ENCODE measurements at regions not wholly inside any gene's neighbourhood (a gene's known extent, or its start where the extent isn't known, plus 50 kb on each side); places are given as distances from the start of the nearest gene placed in this dataset.

DNA sequence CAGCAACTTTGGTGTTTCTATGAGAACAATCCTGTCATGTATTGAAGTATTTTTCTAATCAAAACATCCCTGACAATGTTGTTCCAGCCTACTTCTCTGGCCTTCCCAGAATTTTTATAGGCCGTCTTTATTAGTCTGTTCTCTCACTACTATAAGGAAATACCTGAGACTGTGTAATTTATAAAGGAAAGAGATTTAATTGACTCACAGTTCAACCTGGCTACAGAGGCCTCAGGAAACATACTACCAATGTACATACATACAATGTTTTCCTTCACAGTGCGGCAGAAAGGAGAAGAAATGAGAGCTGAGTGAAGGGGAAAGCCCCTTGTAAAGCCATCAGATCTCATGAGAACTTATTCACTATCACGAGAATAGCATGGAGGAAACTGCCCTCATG is 484.7 kb upstream of the PODXL start (continued):
- no peak for TF ChIP-seq FOSL2 (IDR thresholded peaks at IDR 0.05)
- TF ChIP-seq FOSL2 (CRISPR knock-in tag; IDR thresholded peaks at IDR 0.05), result no peak
- no peak for TF ChIP-seq EP300 (IDR thresholded peaks at IDR 0.05)
- no peak for TF ChIP-seq HOXB5 (CRISPR knock-in tag; IDR thresholded peaks at IDR 0.05)

DNA sequence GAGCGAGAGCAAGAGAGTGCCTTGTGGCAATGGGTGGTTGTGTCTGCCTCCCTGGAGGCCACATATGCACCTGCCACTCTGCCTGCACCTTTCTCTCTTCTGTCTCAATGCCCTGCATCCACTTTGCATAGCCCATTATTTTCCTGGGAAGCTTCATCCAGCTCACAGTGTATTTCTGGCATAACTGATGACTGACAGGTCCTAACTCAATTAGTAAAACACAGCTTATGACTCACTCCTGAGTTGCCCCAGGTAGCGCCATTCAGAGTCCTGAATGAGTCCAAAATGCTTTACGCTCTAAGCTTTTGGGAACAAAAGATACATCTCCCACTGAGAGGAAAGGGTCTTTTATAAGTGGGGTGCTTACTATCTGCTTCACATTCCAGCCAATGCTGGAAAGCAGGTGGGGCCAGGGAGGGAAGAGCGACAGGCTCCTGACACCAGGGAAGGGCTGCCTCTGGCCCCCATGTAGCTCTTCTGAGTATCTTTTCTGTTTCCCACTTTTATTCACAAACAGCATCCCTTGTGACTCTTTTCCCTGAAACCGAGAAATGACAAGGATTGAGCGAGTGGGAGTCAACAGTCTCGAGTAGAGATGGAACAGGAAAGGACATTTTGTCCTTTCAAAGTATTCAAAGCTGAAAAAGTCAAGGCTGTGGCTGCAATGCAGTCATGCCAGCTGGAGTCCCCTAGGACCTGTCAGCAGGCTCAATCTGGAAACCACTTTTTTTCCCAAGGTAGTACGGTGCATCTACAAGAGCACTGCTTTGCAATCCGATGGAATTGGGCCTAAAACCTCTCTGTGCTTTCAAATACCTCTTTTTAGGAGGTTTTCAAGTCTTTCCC is 479.3 kb upstream of the PODXL start:
- H3K9me3 ChIP-seq, result no peaks in the 10 kb centered on the region
- FAIRE-seq, result no peak
- peaks cover 3% of the 10 kb centered on the region; the same call in 2 of the 3 replicates for H3K4me1 ChIP-seq
- POLR2A ChIA-PET, result no interaction called here
- no peak overlapping the region for H3K4me2 ChIP-seq
- CTCF ChIA-PET, result interaction anchor here (1.2 kb wide), 1 partner anchor 14 kb away, joined by 4 read pairs; no protein-coding TSS in a partner anchor
- TF ChIP-seq, protein P1, sequence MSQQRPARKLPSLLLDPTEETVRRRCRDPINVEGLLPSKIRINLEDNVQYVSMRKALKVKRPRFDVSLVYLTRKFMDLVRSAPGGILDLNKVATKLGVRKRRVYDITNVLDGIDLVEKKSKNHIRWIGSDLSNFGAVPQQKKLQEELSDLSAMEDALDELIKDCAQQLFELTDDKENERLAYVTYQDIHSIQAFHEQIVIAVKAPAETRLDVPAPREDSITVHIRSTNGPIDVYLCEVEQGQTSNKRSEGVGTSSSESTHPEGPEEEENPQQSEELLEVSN (IDR thresholded peaks at IDR 0.05; ENCODE audit: borderline replicate concordance, low read depth), result no peak
- no peak for TF ChIP-seq GATA3 (IDR thresholded peaks at IDR 0.05; ENCODE audit: borderline replicate concordance)
- TF ChIP-seq EP300 (IDR thresholded peaks at IDR 0.05), result no peak
- TF ChIP-seq SMC3 (IDR thresholded peaks at IDR 0.05), result no peak
- no peak for TF ChIP-seq TFCP2L1 (CRISPR knock-in tag; IDR thresholded peaks at IDR 0.05)
- no peak for TF ChIP-seq HEYL (CRISPR knock-in tag; IDR thresholded peaks at IDR 0.05)
- no peak for TF ChIP-seq FOSB (CRISPR knock-in tag; IDR thresholded peaks at IDR 0.05)
- TF ChIP-seq CEBPB (IDR thresholded peaks at IDR 0.05), result no peak
- TF ChIP-seq, protein P2, sequence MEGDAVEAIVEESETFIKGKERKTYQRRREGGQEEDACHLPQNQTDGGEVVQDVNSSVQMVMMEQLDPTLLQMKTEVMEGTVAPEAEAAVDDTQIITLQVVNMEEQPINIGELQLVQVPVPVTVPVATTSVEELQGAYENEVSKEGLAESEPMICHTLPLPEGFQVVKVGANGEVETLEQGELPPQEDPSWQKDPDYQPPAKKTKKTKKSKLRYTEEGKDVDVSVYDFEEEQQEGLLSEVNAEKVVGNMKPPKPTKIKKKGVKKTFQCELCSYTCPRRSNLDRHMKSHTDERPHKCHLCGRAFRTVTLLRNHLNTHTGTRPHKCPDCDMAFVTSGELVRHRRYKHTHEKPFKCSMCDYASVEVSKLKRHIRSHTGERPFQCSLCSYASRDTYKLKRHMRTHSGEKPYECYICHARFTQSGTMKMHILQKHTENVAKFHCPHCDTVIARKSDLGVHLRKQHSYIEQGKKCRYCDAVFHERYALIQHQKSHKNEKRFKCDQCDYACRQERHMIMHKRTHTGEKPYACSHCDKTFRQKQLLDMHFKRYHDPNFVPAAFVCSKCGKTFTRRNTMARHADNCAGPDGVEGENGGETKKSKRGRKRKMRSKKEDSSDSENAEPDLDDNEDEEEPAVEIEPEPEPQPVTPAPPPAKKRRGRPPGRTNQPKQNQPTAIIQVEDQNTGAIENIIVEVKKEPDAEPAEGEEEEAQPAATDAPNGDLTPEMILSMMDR (IDR thresholded peaks at IDR 0.05), result no peak
- DNase-seq (ENCODE audit: low read depth in 1 of 2, low spot score in 1 of 2), result no peak
- no peak overlapping the region for H3K4me3 ChIP-seq
- 64% methylated on average over 9 of the region's 9 CpGs for WGBS (ENCODE audit: missing lambda C conversion rate)
- ATAC-seq, result no peak; a peak in 1 of 6 replicates
- no peak overlapping the region for H3K27ac ChIP-seq

DNA sequence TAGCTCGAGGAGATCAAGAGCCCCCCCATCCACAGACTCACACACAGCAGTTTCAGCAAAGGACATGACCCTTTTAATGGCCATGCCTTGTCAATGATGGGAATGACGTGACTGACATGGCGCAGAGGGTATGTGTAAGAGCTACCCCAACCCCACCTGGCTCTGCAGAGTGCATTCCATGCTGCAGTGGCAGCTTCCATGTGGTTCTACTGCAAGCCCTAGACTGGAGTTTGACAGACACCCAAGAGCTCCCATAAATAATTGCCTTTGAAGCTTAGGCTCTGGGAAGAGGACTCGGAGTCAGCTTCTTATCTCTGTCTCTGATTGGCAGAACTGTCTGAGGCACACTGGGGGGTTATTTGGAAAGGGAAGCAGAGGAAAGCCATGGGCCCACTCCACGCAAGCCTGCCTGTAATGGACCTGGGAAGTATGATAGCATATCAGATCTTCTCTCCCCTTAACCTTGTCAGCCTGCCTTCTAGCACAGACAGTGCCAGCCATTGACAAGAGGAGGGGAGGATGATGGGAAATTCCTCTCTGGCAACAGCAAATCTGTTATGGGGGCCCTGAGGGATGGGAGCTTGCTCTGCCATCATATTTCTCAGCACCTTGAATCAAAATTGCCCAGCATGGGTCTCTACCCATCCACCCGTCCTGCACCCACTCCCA is 478.5 kb upstream of the PODXL start:
- H3K4me3 ChIP-seq, result no peak overlapping the region
- DNase-seq (ENCODE audit: low read depth in 1 of 2, low spot score in 1 of 2) (no peak), FAIRE-seq (no peak), ATAC-seq (no peak)
- H3K27ac ChIP-seq, result no peak overlapping the region
- peaks cover 11% of the 10 kb centered on the region for H3K4me1 ChIP-seq
- 65% methylated on average over 6 of the region's 6 CpGs for WGBS (ENCODE audit: missing lambda C conversion rate)
- POLR2A ChIA-PET, result no interaction called here
- CTCF ChIA-PET, result interaction anchor here (1.2 to 1.5 kb wide), 2 partner anchors 11 to 14 kb away, joined by 3 to 4 read pairs; no protein-coding TSS in a partner anchor
- no peak overlapping the region for H3K4me2 ChIP-seq
- no peaks in the 10 kb centered on the region for H3K9me3 ChIP-seq
- TF ChIP-seq, protein P3, sequence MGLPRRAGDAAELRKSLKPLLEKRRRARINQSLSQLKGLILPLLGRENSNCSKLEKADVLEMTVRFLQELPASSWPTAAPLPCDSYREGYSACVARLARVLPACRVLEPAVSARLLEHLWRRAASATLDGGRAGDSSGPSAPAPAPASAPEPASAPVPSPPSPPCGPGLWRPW (IDR thresholded peaks at IDR 0.05), result no peak
- TF ChIP-seq NFE2L2 (conservative IDR thresholded peaks at IDR 0.05; ENCODE audit: low read length) (no peak), CBX2 (IDR thresholded peaks at IDR 0.05; ENCODE audit: borderline replicate concordance, low read depth) (no peak), HOXB13 (CRISPR knock-in tag; IDR thresholded peaks at IDR 0.05; ENCODE audit: low read depth) (no peak), FOSL2 (IDR thresholded peaks at IDR 0.05) (no peak), FOSL2 (CRISPR knock-in tag; IDR thresholded peaks at IDR 0.05) (no peak), CEBPB (IDR thresholded peaks at IDR 0.05) (no peak), NPAS2 (CRISPR knock-in tag; IDR thresholded peaks at IDR 0.05; ENCODE audit: borderline replicate concordance) (no peak), RFX5 (IDR thresholded peaks at IDR 0.05) (no peak), ZNF302 (CRISPR knock-in tag; IDR thresholded peaks at IDR 0.05) (no peak), MAFK (IDR thresholded peaks at IDR 0.05; ENCODE audit: partially characterized antibody) (no peak), ESRRA (IDR thresholded peaks at IDR 0.05; ENCODE audit: borderline replicate concordance, low read length) (no peak), FOSB (CRISPR knock-in tag; IDR thresholded peaks at IDR 0.05) (no peak)
- TF ChIP-seq, protein P4, sequence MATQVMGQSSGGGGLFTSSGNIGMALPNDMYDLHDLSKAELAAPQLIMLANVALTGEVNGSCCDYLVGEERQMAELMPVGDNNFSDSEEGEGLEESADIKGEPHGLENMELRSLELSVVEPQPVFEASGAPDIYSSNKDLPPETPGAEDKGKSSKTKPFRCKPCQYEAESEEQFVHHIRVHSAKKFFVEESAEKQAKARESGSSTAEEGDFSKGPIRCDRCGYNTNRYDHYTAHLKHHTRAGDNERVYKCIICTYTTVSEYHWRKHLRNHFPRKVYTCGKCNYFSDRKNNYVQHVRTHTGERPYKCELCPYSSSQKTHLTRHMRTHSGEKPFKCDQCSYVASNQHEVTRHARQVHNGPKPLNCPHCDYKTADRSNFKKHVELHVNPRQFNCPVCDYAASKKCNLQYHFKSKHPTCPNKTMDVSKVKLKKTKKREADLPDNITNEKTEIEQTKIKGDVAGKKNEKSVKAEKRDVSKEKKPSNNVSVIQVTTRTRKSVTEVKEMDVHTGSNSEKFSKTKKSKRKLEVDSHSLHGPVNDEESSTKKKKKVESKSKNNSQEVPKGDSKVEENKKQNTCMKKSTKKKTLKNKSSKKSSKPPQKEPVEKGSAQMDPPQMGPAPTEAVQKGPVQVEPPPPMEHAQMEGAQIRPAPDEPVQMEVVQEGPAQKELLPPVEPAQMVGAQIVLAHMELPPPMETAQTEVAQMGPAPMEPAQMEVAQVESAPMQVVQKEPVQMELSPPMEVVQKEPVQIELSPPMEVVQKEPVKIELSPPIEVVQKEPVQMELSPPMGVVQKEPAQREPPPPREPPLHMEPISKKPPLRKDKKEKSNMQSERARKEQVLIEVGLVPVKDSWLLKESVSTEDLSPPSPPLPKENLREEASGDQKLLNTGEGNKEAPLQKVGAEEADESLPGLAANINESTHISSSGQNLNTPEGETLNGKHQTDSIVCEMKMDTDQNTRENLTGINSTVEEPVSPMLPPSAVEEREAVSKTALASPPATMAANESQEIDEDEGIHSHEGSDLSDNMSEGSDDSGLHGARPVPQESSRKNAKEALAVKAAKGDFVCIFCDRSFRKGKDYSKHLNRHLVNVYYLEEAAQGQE (IDR thresholded peaks at IDR 0.05), result no peak
- TF ChIP-seq, protein P5, sequence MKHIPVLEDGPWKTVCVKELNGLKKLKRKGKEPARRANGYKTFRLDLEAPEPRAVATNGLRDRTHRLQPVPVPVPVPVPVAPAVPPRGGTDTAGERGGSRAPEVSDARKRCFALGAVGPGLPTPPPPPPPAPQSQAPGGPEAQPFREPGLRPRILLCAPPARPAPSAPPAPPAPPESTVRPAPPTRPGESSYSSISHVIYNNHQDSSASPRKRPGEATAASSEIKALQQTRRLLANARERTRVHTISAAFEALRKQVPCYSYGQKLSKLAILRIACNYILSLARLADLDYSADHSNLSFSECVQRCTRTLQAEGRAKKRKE (CRISPR knock-in tag; IDR thresholded peaks at IDR 0.05; ENCODE audit: low read depth), result no peak
- TF ChIP-seq, protein P6, sequence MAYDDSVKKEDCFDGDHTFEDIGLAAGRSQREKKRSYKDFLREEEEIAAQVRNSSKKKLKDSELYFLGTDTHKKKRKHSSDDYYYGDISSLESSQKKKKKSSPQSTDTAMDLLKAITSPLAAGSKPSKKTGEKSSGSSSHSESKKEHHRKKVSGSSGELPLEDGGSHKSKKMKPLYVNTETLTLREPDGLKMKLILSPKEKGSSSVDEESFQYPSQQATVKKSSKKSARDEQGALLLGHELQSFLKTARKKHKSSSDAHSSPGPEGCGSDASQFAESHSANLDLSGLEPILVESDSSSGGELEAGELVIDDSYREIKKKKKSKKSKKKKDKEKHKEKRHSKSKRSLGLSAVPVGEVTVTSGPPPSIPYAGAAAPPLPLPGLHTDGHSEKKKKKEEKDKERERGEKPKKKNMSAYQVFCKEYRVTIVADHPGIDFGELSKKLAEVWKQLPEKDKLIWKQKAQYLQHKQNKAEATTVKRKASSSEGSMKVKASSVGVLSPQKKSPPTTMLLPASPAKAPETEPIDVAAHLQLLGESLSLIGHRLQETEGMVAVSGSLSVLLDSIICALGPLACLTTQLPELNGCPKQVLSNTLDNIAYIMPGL (CRISPR knock-in tag; IDR thresholded peaks at IDR 0.05; ENCODE audit: borderline replicate concordance), result no peak

Data from A549 (cell line).